NB4 (cell line): ENCODE measurements at regions not wholly inside any gene's neighbourhood (a gene's known extent, or its start where the extent isn't known, plus 50 kb on each side); places are given as distances from the start of the nearest gene placed in this dataset.

Experiments
- POLR2A ChIP-seq: IDR thresholded peaks from 2 replicates; pipeline ENCODE4 v1.6.1; 2011; ENCODE audit warnings: mild to moderate bottlenecking; ENCODE audit not compliant: insufficient read length; ENCODE audit errors: extremely low read depth
- TF ChIP-seq, protein P1 (sequence below): IDR thresholded peaks from one replicate; pipeline ENCODE4 v1.5.1; 2012; ENCODE audit warnings: low read depth, low read length

DNA sequence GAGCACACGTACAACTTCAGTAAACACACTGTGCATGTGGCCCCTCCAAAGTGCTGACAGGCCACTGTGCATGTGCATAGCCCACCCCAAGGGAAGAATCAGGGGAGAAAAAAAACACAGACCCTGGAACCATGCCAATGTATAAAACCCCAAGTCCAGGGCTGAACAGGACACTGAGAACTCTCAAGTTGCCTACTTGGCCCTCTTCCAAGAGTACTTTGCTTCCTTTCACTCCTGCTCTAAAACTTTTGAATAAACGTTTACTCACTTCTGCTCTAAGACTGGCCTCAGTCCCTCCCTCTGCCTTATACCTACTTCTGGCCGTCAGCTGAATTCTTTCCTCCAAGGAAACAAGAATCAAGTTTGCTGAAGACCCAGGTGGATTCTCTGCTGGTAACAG is 77.7 kb upstream of the NFIB start:
- TF ChIP-seq POLR2A: no peak
- TF ChIP-seq, protein P1, sequence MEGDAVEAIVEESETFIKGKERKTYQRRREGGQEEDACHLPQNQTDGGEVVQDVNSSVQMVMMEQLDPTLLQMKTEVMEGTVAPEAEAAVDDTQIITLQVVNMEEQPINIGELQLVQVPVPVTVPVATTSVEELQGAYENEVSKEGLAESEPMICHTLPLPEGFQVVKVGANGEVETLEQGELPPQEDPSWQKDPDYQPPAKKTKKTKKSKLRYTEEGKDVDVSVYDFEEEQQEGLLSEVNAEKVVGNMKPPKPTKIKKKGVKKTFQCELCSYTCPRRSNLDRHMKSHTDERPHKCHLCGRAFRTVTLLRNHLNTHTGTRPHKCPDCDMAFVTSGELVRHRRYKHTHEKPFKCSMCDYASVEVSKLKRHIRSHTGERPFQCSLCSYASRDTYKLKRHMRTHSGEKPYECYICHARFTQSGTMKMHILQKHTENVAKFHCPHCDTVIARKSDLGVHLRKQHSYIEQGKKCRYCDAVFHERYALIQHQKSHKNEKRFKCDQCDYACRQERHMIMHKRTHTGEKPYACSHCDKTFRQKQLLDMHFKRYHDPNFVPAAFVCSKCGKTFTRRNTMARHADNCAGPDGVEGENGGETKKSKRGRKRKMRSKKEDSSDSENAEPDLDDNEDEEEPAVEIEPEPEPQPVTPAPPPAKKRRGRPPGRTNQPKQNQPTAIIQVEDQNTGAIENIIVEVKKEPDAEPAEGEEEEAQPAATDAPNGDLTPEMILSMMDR: no peak
